SW480 (cell line): ENCODE measurements at regions not wholly inside any gene's neighbourhood (a gene's known extent, or its start where the extent isn't known, plus 50 kb on each side); places are given as distances from the start of the nearest gene placed in this dataset.

Experiments used
- DNase-seq: peaks from one replicate; pipeline ENCODE4 v3.0.0-alpha.2; 2016; ENCODE audit warnings: low spot score

GRCh38 chr11:95692526-95693260 lies 96.9 kb downstream of the FAM76B start:
- DNase-seq = no peak

GRCh38 chr11:95690100-95690499 lies 99.5 kb downstream of the FAM76B start:
- DNase-seq = no peak

GRCh38 chr11:95688501-95689222 lies 100.9 kb downstream of the FAM76B start:
- DNase-seq = no peak

GRCh38 chr11:95688015-95688414 lies 101.6 kb downstream of the FAM76B start:
- DNase-seq = no peak

- DNase-seq = no peak
These were observed 103.3 kb downstream of the FAM76B start for GRCh38 chr11:95686265-95686664.

- no peak for DNase-seq
These were observed 104.9 kb downstream of the FAM76B start for GRCh38 chr11:95684701-95685100.

- DNase-seq = no peak
These were observed 105.4 kb downstream of the FAM76B start for GRCh38 chr11:95684170-95684569.

GRCh38 chr11:95682552-95682951 lies 107.0 kb downstream of the FAM76B start:
- DNase-seq = no peak

GRCh38 chr11:95680169-95680929 lies 109.2 kb downstream of the FAM76B start:
- peak; percentile 16 for DNase-seq

- DNase-seq = no peak
These were observed 110.6 kb downstream of the FAM76B start for GRCh38 chr11:95678988-95679387.

- no peak for DNase-seq
These were observed 113.3 kb downstream of the FAM76B start for GRCh38 chr11:95676308-95676707.

GRCh38 chr11:95675585-95675984 lies 114.0 kb downstream of the FAM76B start:
- no peak for DNase-seq

- no peak for DNase-seq
These were observed 114.8 kb downstream of the FAM76B start for GRCh38 chr11:95674657-95675358.

GRCh38 chr11:95671768-95672167 lies 117.8 kb downstream of the FAM76B start:
- DNase-seq = no peak

GRCh38 chr11:95668131-95668530 lies 121.5 kb downstream of the FAM76B start:
- DNase-seq = no peak

- DNase-seq = no peak
These were observed 128.4 kb downstream of the FAM76B start for GRCh38 chr11:95661162-95661561.

- no peak for DNase-seq
These were observed 129.5 kb downstream of the FAM76B start for GRCh38 chr11:95660038-95660437.

GRCh38 chr11:95659088-95659487 lies 130.5 kb downstream of the FAM76B start:
- DNase-seq = no peak

- no peak for DNase-seq
These were observed 134.0 kb downstream of the FAM76B start for GRCh38 chr11:95655536-95655935.

- no peak for DNase-seq
These were observed 135.9 kb downstream of the FAM76B start for GRCh38 chr11:95653680-95654079.

GRCh38 chr11:95653099-95653498 lies 136.5 kb downstream of the FAM76B start:
- no peak for DNase-seq

GRCh38 chr11:95652002-95652472 lies 137.5 kb downstream of the FAM76B start:
- no peak for DNase-seq
